HepG2 (cell line): ENCODE measurements at regions not wholly inside any gene's neighbourhood (a gene's known extent, or its start where the extent isn't known, plus 50 kb on each side); places are given as distances from the start of the nearest gene placed in this dataset.

Experiments used
- ATAC-seq: fragments of 200-7000 bp; cut with Tn5 transposase; 3 replicates; pipeline ENCODE4 v1.9.1; 2020; ENCODE audit warnings: mild to moderate bottlenecking, moderate library complexity
- BruUV-seq: library from RNA; stranded (reverse); fragments of 400-500 nt; replicated peaks from 2 replicates; lab custom pipeline; 2021; lab: Mats Ljungman, UMichigan
- CTCF ChIA-PET: fragments of 300-600 bp; formaldehyde crosslinking; extraction: SDS; loops from one replicate; lab custom pipeline; 2021; ENCODE audit warnings: low total read pairs, inconsistent platforms, low intra/inter-chr PET ratio; lab: Yijun Ruan, JAX
- POLR2A ChIA-PET: fragments of 350-600 bp; sonication (Branson Sonifier 250); formaldehyde crosslinking; loops from one replicate; lab custom pipeline; 2020; ENCODE audit warnings: antibody characterized with exemption, inconsistent platforms; lab: Yijun Ruan, JAX
- DNase-seq: peaks from one replicate; pipeline ENCODE4 v3.0.0-alpha.2; 2015; ENCODE audit warnings: low spot score
- FAIRE-seq: peaks from 3 replicates; lab custom pipeline; 2011; peaks lifted over from hg19 to GRCh38; lab: Jason Lieb, UNC
- H2AFZ ChIP-seq: one replicate; pipeline ENCODE4 v1.6.1; 2011; ENCODE audit warnings: low read length, inconsistent platforms
- H3K27ac ChIP-seq: fragments of 300-600 bp; 3 replicates; pipeline ENCODE4 v1.8.0; 2011; ENCODE audit warnings: mixed run types, mild to moderate bottlenecking, mixed read lengths, low read length, inconsistent platforms; ENCODE audit not compliant: insufficient read depth; ENCODE audit errors: extremely low read length
- H3K27me3 ChIP-seq, 2 experiments: fragments of 200-600 bp in 1 of 2; 2 replicates in 1 of 2; 3 replicates in 1 of 2; pipeline versions ENCODE4 v1.6.0 to v1.8.0; 2011; ENCODE audit warnings: low read length in 2 of 2, mild to moderate bottlenecking in 2 of 2, moderate library complexity in 2 of 2, inconsistent platforms in 1 of 2; ENCODE audit not compliant: insufficient read depth in 2 of 2, control insufficient read depth in 1 of 2
- H3K36me3 ChIP-seq, 2 experiments: fragments of 200-600 bp in 1 of 2; replicated peaks in 1 of 2; 2 replicates in 1 of 2; 3 replicates in 1 of 2; pipeline versions ENCODE4 v1.5.1 to v1.8.0; 2011; ENCODE audit warnings: low read length in 2 of 2, inconsistent platforms in 1 of 2; ENCODE audit not compliant: insufficient read depth in 2 of 2, control insufficient read depth in 1 of 2
- H3K4me1 ChIP-seq: 2 replicates; pipeline ENCODE4 v1.5.1; 2012; ENCODE audit warnings: low read length, inconsistent platforms; ENCODE audit not compliant: insufficient read depth
- H3K4me2 ChIP-seq: 2 replicates; pipeline ENCODE4 v1.6.0; 2011; ENCODE audit warnings: low read depth, low read length, inconsistent platforms
- H3K4me3 ChIP-seq, 3 experiments: fragments of 200-600 bp in 1 of 3; sonication (generic), shearing (Covaris generic) in 1 of 3; replicated peaks in 1 of 3; 2 replicates each; pipeline ENCODE4 v1.5.1; 2011 to 2016; ENCODE audit warnings: low read length in 3 of 3, inconsistent platforms in 2 of 3, low read depth in 2 of 3, mild to moderate bottlenecking in 2 of 3, control low read depth in 1 of 3, mixed read lengths in 1 of 3; ENCODE audit not compliant: insufficient read depth in 1 of 3
- H3K79me2 ChIP-seq: one replicate; pipeline ENCODE4 v1.6.1; 2011; ENCODE audit warnings: low read length, inconsistent platforms; ENCODE audit not compliant: insufficient read depth
- H3K9ac ChIP-seq: 2 replicates; pipeline ENCODE4 v1.6.0; 2011; ENCODE audit warnings: mild to moderate bottlenecking, low read depth, low read length, inconsistent platforms; ENCODE audit not compliant: insufficient read depth
- H3K9me3 ChIP-seq: 2 replicates; pipeline ENCODE4 v1.5.1; 2012; ENCODE audit warnings: mild to moderate bottlenecking, low read length
- H4K20me1 ChIP-seq: 2 replicates; pipeline ENCODE4 v1.6.0; 2011; ENCODE audit warnings: inconsistent platforms, mild to moderate bottlenecking, low read length, moderate library complexity; ENCODE audit not compliant: insufficient read depth
- CENPT ChIP-seq: sonication (generic); formaldehyde crosslinking; IDR thresholded peaks from 2 replicates; pipeline ENCODE4 v1.8.0; 2022; ENCODE audit warnings: low read depth, mild to moderate bottlenecking, moderate library complexity, missing genetic modification reagents
- CREB1 ChIP-seq, 2 experiments: fragments of 450-650 bp in 1 of 2; IDR thresholded peaks; 2 replicates each; pipeline ENCODE4 v1.6.1; 2016 to 2017; ENCODE audit warnings: control low read depth in 1 of 2, mild to moderate bottlenecking in 1 of 2, missing compliant biosample characterization in 1 of 2, missing genetic modification characterization in 1 of 2
- FOXP4 ChIP-seq: sonication (generic); formaldehyde crosslinking; IDR thresholded peaks from 2 replicates; pipeline ENCODE4 v1.4.0; 2020; ENCODE audit warnings: missing genetic modification reagents
- HOXA5 ChIP-seq: sonication (generic); formaldehyde crosslinking; IDR thresholded peaks from 2 replicates; pipeline ENCODE4 v1.4.0; 2020; ENCODE audit warnings: missing genetic modification reagents
- MAFG ChIP-seq: sonication (generic); formaldehyde crosslinking; IDR thresholded peaks from 2 replicates; pipeline ENCODE4 v1.5.1; 2020; ENCODE audit warnings: mild to moderate bottlenecking, missing genetic modification reagents
- SALL1 ChIP-seq: sonication (generic); formaldehyde crosslinking; IDR thresholded peaks from 2 replicates; pipeline ENCODE4 v1.8.0; 2022; ENCODE audit warnings: mild to moderate bottlenecking, missing genetic modification reagents
- SNAI1 ChIP-seq: sonication (generic); formaldehyde crosslinking; IDR thresholded peaks from 2 replicates; pipeline ENCODE4 v1.5.0; 2020; ENCODE audit warnings: mild to moderate bottlenecking, missing genetic modification reagents, borderline replicate concordance
- ZBTB3 ChIP-seq: sonication (generic); formaldehyde crosslinking; IDR thresholded peaks from 2 replicates; pipeline ENCODE4 v1.4.0; 2020; ENCODE audit warnings: low read depth, mild to moderate bottlenecking, moderate library complexity, missing genetic modification reagents, borderline replicate concordance
- ZFP1 ChIP-seq: IDR thresholded peaks from 2 replicates; pipeline ENCODE4 v1.6.1; 2016
- ZNF350 ChIP-seq: sonication (generic); formaldehyde crosslinking; IDR thresholded peaks from 2 replicates; pipeline ENCODE4 v1.4.0; 2020; ENCODE audit warnings: mild to moderate bottlenecking, low read depth, missing genetic modification reagents, borderline replicate concordance
- ZNF570 ChIP-seq: sonication (generic); formaldehyde crosslinking; IDR thresholded peaks from 2 replicates; pipeline ENCODE4 v1.4.0; 2020; ENCODE audit warnings: mild to moderate bottlenecking, missing genetic modification reagents, borderline replicate concordance
- WGBS: methylation state at CpG from one replicate; pipeline ENCODE4 v1.1.6; 2017; ENCODE audit warnings: low lambda C conversion rate; 5-methylcytosine and 5-hydroxymethylcytosine counted together
- in situ Hi-C: cut with HindIII; loops from 2 replicates; pipeline ENCODE4 v1.10.0; 2017; ENCODE audit warnings: low pct_unique_long_range_greater_than_20kb; ENCODE audit not compliant: extremely low pct_ligation_motif_present
- intact Hi-C: fragments of 100-400 bp; cut with micrococcal nuclease; formaldehyde crosslinking; loops from one replicate; pipeline ENCODE4 v1.10.0; 2022; ENCODE audit not compliant: unreplicated experiment
- TF ChIP-seq, protein P1 (sequence below): sonication (generic); formaldehyde crosslinking; IDR thresholded peaks from 2 replicates; pipeline ENCODE4 v1.8.0; 2022; ENCODE audit warnings: missing genetic modification reagents, mild to moderate bottlenecking, moderate library complexity, borderline replicate concordance

DNA sequence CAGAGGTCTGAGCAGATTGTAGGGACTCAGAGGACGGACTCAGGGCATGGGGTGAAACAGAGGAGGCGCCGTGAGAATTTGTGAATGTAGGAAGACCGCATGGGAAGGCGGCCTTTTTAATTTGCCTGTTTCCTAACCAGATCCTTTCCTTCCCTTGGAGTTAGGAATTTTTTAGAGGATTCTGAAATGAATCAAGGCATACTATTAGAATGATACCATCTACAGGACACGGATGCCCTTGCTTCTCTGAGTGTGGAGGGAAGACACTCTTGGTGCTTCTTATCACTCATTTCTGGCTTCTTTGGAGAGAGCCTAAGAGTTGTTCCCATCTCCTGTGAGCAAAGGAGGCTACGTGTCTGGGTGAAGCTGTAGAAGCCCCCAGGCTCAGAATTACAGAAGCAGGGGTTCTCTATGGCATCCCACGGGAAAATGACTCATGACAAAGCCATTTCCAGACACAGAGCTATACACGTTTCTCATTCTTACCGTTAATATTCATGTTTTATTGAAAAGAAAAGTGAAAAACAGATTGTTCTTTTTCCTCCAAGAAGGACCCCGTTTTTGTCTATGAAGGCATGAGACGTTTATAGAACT is 148.5 kb downstream of the EDN3 start:
- Histone ChIP-seq H3K9ac (no peak overlapping the region), H3K27ac (no peak overlapping the region), H3K36me3 (no peaks in the 10 kb centered on the region), H3K9me3 (no peaks in the 10 kb centered on the region), H3K4me1 (no peaks in the 10 kb centered on the region), H3K27me3 (peaks cover 9 to 77% of the 10 kb centered on the region in 2 experiments; a peak in 4 of 5 replicates), H2AFZ (no peak overlapping the region), H4K20me1 (no peaks in the 10 kb centered on the region), H3K4me3 (no peak overlapping the region), H3K79me2 (no peaks in the 10 kb centered on the region), H3K4me2 (no peak overlapping the region)
- WGBS, result 21% methylated on average over 12 of the region's 12 CpGs
- intact Hi-C loops (no loop called here), in situ Hi-C loops (no loop called here)
- no TSS peak for BruUV-seq
- TF ChIP-seq, protein P1, sequence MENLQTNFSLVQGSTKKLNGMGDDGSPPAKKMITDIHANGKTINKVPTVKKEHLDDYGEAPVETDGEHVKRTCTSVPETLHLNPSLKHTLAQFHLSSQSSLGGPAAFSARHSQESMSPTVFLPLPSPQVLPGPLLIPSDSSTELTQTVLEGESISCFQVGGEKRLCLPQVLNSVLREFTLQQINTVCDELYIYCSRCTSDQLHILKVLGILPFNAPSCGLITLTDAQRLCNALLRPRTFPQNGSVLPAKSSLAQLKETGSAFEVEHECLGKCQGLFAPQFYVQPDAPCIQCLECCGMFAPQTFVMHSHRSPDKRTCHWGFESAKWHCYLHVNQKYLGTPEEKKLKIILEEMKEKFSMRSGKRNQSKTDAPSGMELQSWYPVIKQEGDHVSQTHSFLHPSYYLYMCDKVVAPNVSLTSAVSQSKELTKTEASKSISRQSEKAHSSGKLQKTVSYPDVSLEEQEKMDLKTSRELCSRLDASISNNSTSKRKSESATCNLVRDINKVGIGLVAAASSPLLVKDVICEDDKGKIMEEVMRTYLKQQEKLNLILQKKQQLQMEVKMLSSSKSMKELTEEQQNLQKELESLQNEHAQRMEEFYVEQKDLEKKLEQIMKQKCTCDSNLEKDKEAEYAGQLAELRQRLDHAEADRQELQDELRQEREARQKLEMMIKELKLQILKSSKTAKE (CRISPR knock-in tag), result no peak
- TF ChIP-seq ZFP1 (CRISPR knock-in tag) (no peak), CENPT (CRISPR knock-in tag) (no peak), SNAI1 (CRISPR knock-in tag) (no peak), CREB1 (IDR thresholded peaks at IDR 0.05) (no peak), CREB1 (CRISPR knock-in tag; IDR thresholded peaks at IDR 0.05) (no peak), SALL1 (CRISPR knock-in tag) (no peak), HOXA5 (CRISPR knock-in tag) (no peak), ZNF570 (no peak), MAFG (no peak), FOXP4 (no peak), ZNF350 (CRISPR knock-in tag) (no peak), ZBTB3 (no peak)
- POLR2A ChIA-PET, result no interaction called here
- DNase-seq, result no peak
- CTCF ChIA-PET, result no interaction called here
- no peak for ATAC-seq
- FAIRE-seq, result no peak
